PC-3 (cell line): ENCODE measurements at regions not wholly inside any gene's neighbourhood (a gene's known extent, or its start where the extent isn't known, plus 50 kb on each side); places are given as distances from the start of the nearest gene placed in this dataset.

Experiments used
- EZH2 ChIP-seq: fragments of 300-600 bp; sonication (generic); IDR thresholded peaks from one replicate; pipeline ENCODE4 v1.6.1; 2017; ENCODE audit warnings: antibody characterized with exemption, mild to moderate bottlenecking, low read length; ENCODE audit not compliant: unreplicated experiment
- EZH2phosphoT487 ChIP-seq: fragments of 300-600 bp; sonication (generic); IDR thresholded peaks from 2 replicates; pipeline ENCODE4 v1.6.1; 2018; ENCODE audit warnings: mild to moderate bottlenecking, antibody characterized with exemption, low read length, borderline replicate concordance
- TF ChIP-seq, protein P1 (sequence below): fragments of 300-600 bp; sonication (generic); conservative IDR thresholded peaks from 2 replicates; pipeline ENCODE4 v1.5.1; 2017; ENCODE audit warnings: antibody characterized with exemption, low read depth, mild to moderate bottlenecking, low read length

DNA sequence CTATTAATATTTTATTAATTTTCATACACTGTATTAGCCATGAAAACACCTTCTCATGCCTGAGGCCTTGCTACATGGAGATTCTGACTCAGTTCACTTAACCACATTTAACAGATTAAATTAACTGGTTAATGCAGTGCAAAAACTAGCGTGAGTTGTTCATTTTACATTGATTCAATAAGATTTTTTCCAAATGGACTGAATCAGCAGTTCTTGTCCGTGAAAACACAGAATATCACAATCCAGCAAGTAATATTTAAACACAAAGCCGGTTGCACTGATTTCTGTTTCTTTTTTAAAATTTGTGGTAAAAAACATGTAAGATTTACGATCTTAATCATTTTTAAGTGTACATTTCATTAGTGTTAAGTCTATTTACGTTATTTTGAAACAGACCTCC is 118.2 kb upstream of the THUMPD2 start:
- TF ChIP-seq, protein P1, sequence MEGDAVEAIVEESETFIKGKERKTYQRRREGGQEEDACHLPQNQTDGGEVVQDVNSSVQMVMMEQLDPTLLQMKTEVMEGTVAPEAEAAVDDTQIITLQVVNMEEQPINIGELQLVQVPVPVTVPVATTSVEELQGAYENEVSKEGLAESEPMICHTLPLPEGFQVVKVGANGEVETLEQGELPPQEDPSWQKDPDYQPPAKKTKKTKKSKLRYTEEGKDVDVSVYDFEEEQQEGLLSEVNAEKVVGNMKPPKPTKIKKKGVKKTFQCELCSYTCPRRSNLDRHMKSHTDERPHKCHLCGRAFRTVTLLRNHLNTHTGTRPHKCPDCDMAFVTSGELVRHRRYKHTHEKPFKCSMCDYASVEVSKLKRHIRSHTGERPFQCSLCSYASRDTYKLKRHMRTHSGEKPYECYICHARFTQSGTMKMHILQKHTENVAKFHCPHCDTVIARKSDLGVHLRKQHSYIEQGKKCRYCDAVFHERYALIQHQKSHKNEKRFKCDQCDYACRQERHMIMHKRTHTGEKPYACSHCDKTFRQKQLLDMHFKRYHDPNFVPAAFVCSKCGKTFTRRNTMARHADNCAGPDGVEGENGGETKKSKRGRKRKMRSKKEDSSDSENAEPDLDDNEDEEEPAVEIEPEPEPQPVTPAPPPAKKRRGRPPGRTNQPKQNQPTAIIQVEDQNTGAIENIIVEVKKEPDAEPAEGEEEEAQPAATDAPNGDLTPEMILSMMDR: no peak
- TF ChIP-seq EZH2 (no peak), EZH2phosphoT487 (no peak)
